Skeletal muscle cell (primary cell): ENCODE measurements at regions not wholly inside any gene's neighbourhood (a gene's known extent, or its start where the extent isn't known, plus 50 kb on each side); places are given as distances from the start of the nearest gene placed in this dataset.

Experiments
- DNase-seq: peaks from one replicate; pipeline ENCODE4 v3.0.0-alpha.2; 2010; ENCODE audit warnings: low read depth
- H3K4me3 ChIP-seq: 2 replicates; pipeline ENCODE4 v1.5.1; 2011; ENCODE audit warnings: low read depth, mild to moderate bottlenecking, control low read depth, low read length, moderate library complexity

- DNase-seq = no peak
Observed at GRCh38 chr12:19700969-19701368, 261.7 kb downstream of the AEBP2 start.

GRCh38 chr12:19704966-19705365, 265.7 kb downstream of the AEBP2 start:
- DNase-seq = no peak
- H3K4me3 ChIP-seq = no peak overlapping the region

More at GRCh38 chr12:19700969-19701368, 261.7 kb downstream of the AEBP2 start:
- H3K4me3 ChIP-seq = no peak overlapping the region

DNA sequence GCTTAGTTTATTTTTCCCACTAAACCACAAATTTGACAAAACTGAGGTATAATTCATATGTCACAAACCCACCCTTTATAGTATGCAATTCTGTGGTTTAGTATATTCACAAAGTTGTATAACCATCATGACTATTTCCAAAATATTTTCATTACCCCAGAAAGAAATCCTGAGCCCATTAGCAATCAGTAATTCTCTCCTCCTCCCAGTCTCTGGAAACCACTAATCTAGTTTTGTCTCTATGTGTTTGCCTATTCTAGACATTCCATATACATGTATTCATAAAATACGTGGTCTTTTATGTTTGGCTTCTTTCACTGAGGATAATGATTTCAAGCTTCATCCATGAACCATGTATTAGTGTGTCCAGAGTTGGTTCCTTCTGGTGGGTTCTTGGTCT, 267.6 kb downstream of the AEBP2 start:
- DNase-seq = no peak
- no peak overlapping the region for H3K4me3 ChIP-seq

DNA sequence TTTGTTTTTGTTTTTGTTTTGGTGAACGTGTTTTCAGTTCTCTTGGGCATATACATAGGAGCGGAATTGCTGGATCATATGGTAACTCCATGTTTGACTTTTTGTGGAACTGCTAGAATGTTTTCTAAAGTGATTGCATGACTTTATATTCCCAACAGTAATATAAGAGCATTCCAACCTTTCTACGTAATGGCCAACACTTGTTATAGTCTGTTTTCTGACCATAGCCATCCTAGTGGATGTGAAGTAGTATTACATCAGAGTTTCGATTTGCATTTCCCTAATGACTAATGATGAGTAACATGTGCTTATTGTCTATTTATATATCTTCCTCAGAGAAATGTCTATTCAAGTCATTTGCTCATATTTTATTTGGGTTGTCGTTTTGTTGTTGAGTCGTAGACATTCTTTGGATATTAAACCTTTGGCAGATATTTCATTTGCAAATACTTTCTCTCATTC, 268.7 kb downstream of the AEBP2 start:
- DNase-seq = peak; percentile 33
- no peak overlapping the region for H3K4me3 ChIP-seq

- DNase-seq = no peak
- H3K4me3 ChIP-seq = no peak overlapping the region
Observed at GRCh38 chr12:19709889-19710288, 270.6 kb downstream of the AEBP2 start.

- H3K4me3 ChIP-seq = no peak overlapping the region
- peak; percentile 43 for DNase-seq
Observed at GRCh38 chr12:19710811-19711793, 271.8 kb downstream of the AEBP2 start.

- no peak overlapping the region for H3K4me3 ChIP-seq
- DNase-seq = peak; percentile 72
Observed at GRCh38 chr12:19712041-19712440, 272.7 kb downstream of the AEBP2 start.

- no peak overlapping the region for H3K4me3 ChIP-seq
- no peak for DNase-seq
Observed at GRCh38 chr12:19718401-19718800, 279.1 kb downstream of the AEBP2 start.

- no peak for DNase-seq
Observed at GRCh38 chr12:19719672-19720071, 280.4 kb downstream of the AEBP2 start.

DNA sequence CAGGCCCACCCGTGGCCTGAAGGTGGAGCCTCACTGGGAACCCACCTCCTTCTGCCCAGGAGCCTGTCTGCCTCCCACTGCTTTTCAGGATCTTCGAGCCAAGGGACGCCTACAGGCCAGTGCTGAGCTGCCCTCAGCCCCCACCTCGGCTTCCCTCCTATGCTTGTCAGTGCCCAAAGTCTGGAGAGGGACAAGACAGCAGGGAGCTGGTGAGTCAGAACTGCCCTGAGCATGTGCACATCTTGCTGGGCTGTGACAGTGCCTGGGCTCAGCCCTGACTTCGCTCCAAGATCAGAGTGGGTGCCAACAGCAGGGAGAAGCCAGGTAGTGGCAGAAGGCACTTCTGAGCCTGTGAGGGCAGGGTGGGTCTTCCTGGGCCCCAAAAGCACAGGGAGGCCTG, 286.8 kb downstream of the AEBP2 start:
- DNase-seq = no peak
- no peak overlapping the region for H3K4me3 ChIP-seq

More at GRCh38 chr12:19719672-19720071, 280.4 kb downstream of the AEBP2 start:
- no peak overlapping the region for H3K4me3 ChIP-seq

DNA sequence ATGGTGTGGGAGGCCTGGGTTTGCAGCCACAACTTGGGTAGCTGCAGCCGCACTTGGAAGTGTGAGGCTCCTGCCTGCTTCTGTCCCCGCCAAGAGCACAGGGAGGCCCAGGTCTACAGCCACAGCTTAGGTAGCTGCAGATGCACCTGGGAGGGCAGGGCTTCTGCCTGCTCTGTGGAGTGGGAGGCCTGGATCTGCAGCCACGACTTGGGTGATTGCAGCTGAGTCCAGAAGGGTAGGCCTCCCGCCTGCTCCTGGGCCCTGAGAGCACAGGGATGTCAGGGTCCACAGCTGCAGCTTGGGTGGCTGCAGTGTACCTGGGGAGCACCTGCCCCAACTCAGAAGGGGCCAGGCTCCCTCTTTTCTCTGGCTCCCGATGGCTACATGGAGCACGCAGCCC, 287.3 kb downstream of the AEBP2 start:
- no peak overlapping the region for H3K4me3 ChIP-seq
- DNase-seq = no peak

DNA sequence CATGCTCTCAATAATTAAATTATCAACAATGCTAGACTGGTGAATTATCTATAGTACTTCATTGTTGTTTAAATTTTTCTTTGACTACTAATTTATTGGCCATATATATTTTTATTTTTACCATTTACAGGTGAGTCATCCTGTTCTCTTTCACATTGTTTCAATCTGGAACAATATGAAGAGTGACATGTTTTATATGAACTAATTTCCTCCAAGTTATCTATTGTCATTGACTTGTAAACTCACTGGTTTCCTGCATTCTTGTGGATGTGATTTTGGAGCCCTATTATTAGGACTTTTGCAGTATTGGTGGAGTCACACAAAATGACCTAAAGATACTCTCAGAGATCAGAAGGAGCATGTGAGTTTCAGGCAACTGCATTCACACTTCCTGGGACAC, 297.7 kb downstream of the AEBP2 start:
- H3K4me3 ChIP-seq = no peak overlapping the region

DNA sequence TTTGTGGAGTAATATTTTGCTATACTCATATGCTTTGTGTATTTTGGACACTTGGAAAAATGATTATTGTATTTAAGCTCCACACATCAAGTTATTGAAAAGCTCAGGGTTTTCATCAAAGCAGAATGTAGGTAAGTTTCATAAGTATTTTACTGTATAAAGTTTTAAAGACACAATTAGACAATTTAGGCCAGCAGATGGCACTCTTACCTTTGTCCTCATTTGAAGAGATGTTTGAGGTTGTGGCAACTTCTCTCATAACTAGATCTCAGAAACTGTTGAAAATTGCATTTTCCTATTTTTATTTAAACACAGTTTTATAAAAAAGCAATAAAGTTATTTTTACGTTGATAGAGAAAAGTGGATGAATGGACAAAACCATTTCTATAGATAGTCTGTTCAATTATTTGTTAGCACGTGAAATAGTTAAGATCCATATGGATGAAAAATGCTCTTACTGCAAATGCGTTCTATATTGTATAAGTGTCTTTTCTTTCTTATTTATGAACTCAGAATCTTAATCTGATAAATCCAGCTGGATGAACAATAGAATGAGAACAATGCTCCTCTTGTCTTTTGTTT, 300.0 kb downstream of the AEBP2 start:
- H3K4me3 ChIP-seq = no peak overlapping the region
- no peak for DNase-seq

More for the DNA sequence above, 297.7 kb downstream of the AEBP2 start:
- no peak for DNase-seq

- no peak for DNase-seq
Observed at GRCh38 chr12:19740472-19741131, 301.3 kb downstream of the AEBP2 start.

GRCh38 chr12:19741132-19741489, 301.8 kb downstream of the AEBP2 start:
- H3K4me3 ChIP-seq = no peak overlapping the region
- no peak for DNase-seq

More at GRCh38 chr12:19740472-19741131, 301.3 kb downstream of the AEBP2 start:
- H3K4me3 ChIP-seq = no peak overlapping the region

DNA sequence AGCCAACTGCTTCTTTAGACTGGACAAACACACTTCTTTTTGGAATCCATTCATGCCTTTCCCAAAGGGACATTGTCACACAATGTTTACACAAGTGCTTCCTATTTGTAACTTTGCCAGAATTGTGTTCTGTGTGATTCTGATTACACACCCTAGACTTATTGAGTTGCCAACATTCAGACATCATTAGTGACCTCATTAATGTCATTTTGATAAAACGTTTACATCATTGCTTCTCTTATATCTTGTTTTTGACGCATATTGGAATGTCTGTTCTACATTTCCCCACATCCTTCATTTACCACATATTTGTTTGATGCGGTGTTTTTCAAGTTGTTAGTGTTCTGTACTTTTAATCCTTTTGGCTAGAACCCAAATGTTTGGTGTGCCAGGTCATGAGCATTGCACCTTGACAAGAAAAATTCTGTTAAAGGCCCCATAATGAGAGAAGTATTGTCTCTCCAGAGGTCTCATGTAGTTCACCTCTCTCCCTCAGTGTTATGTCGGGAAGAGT, 305.5 kb downstream of the AEBP2 start:
- peak; percentile 16 for DNase-seq
- no peak overlapping the region for H3K4me3 ChIP-seq

GRCh38 chr12:19746471-19746870, 307.2 kb downstream of the AEBP2 start:
- no peak overlapping the region for H3K4me3 ChIP-seq
- DNase-seq = no peak

DNA sequence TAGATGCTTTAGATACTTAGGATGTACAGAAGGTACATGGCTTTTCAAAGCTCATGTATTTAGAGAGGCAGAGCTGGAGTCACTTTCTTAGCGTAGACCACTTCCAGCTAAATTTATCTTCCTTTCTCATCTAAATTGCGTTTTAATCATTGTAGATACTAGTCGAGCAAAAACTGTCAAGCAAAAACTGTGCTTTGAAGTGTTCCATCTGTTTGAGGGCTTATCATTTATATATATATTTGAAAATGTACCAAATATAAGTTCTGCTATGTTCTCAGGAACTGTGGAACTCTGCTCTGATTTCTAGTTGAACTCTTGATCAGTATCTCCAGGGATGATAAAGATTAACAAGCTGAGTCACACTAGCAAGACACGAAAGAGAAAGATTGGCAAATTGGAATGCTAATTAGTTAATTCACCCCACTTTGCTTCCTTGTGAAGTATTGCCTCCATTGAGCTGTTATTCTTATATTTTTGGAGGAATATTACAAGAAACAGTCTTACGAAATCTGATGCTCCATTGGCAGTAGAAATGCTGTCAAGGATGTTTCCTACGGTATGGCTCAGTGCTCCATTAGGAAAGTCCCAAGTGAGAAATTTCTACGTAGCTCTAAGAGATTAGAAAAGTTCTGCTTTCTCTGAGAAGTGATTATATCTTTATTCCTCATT, 310.7 kb downstream of the AEBP2 start:
- no peak for DNase-seq
- no peak overlapping the region for H3K4me3 ChIP-seq

GRCh38 chr12:19751078-19751477, 311.8 kb downstream of the AEBP2 start:
- no peak for DNase-seq
- no peak overlapping the region for H3K4me3 ChIP-seq
